ENCODE measurements at regions not wholly inside any gene's neighbourhood (a gene's known extent, or its start where the extent isn't known, plus 50 kb on each side); places are given as distances from the start of the nearest gene placed in this dataset.

GRCh38 chr4:58553679-58554078 is 1443.5 kb upstream of the IGFBP7 start:
- no peak overlapping the region for H3K4me3 Mint-ChIP-seq
- no peaks in the 10 kb centered on the region for H3K27me3 Mint-ChIP-seq
- no peak overlapping the region for H3K27ac Mint-ChIP-seq
- H3K4me1 Mint-ChIP-seq (ENCODE audit: low read depth) = no peaks in the 10 kb centered on the region
- no peaks in the 10 kb centered on the region for H3K36me3 Mint-ChIP-seq (ENCODE audit: low read depth)
- H3K9me3 Mint-ChIP-seq = peaks cover 5% of the 10 kb centered on the region

DNA sequence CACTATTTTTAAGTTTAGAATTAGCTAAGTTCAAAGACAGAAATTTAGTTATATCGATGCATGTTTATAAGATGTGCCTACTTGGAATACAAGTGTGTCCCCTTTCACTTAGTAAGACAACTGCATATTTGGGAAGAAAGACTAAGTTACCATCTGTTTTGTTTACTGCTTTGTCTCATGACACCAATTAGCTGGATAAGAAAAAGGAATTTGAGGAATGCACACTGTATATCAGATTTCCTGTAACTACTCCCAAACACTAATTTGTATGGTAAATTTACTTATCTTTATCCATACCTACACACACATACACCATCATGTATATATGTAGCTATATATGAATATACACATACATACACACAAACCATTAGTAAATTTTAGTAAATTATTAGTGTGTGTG is 1442.8 kb upstream of the IGFBP7 start:
- no peaks in the 10 kb centered on the region for H3K27me3 Mint-ChIP-seq
- no peak overlapping the region for H3K4me3 Mint-ChIP-seq
- no peak overlapping the region for H3K27ac Mint-ChIP-seq
- no peaks in the 10 kb centered on the region for H3K36me3 Mint-ChIP-seq (ENCODE audit: low read depth)
- peaks cover 5% of the 10 kb centered on the region for H3K9me3 Mint-ChIP-seq
- H3K4me1 Mint-ChIP-seq (ENCODE audit: low read depth) = no peaks in the 10 kb centered on the region

DNA sequence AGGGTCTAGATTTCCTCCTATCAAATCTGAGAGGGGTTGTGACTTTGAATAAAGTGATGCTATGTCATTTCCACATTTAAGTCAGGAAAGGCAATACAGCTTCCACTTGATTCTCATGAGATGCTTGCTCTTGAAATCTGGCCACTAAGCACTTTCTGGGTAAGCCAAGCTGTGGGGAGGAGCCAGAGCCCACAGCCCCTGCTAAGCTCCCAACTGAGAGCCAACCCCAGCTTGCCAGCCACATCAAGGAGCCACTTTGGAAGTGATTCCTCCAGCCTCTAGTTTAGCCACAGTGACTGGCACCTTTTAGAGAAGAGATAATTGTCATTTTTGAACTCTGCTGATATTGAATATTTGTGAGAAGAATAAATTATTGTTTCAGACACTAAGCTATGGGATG is 1441.5 kb upstream of the IGFBP7 start:
- H3K27ac Mint-ChIP-seq = no peak overlapping the region
- H3K4me3 Mint-ChIP-seq = no peak overlapping the region
- no peaks in the 10 kb centered on the region for H3K27me3 Mint-ChIP-seq
- H3K36me3 Mint-ChIP-seq (ENCODE audit: low read depth) = no peaks in the 10 kb centered on the region
- H3K4me1 Mint-ChIP-seq (ENCODE audit: low read depth) = no peaks in the 10 kb centered on the region
- peaks cover 5% of the 10 kb centered on the region for H3K9me3 Mint-ChIP-seq

DNA sequence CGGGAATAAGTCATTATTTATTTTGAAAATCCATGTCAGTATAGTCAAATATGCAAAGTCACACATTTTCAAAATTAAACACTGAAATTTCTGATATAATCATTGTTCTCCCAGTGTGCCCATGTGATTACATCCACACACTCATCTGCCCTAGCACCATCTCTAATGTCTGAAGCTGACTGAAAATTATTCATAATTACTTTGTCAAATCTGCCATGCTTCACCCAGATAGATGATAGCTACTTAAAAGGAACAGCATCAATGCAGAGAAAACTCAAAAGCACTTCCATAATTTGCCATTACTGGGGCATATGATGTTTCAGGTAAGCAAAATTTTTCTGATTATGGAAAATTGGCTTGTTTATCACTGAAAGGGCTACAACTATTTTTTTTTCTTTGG is 1433.3 kb upstream of the IGFBP7 start:
- H3K4me3 Mint-ChIP-seq = no peak overlapping the region
- H3K4me1 Mint-ChIP-seq (ENCODE audit: low read depth) = no peaks in the 10 kb centered on the region
- no peak overlapping the region for H3K27ac Mint-ChIP-seq
- no peaks in the 10 kb centered on the region for H3K27me3 Mint-ChIP-seq
- H3K9me3 Mint-ChIP-seq = peaks cover 5% of the 10 kb centered on the region
- H3K36me3 Mint-ChIP-seq (ENCODE audit: low read depth) = no peaks in the 10 kb centered on the region

- Mint-ChIP-seq H3K4me3 (no peak overlapping the region), H3K27me3 (no peaks in the 10 kb centered on the region), H3K4me1 (ENCODE audit: low read depth) (no peaks in the 10 kb centered on the region), H3K27ac (no peak overlapping the region), H3K9me3 (peaks cover 5% of the 10 kb centered on the region), H3K36me3 (ENCODE audit: low read depth) (no peaks in the 10 kb centered on the region)
Observed at GRCh38 chr4:58541926-58542325, 1431.7 kb upstream of the IGFBP7 start.

GRCh38 chr4:58522765-58523382 is 1412.7 kb upstream of the IGFBP7 start:
- H3K9me3 Mint-ChIP-seq = no peaks in the 10 kb centered on the region
- no peak overlapping the region for H3K4me3 Mint-ChIP-seq
- H3K27ac Mint-ChIP-seq = no peak overlapping the region

DNA sequence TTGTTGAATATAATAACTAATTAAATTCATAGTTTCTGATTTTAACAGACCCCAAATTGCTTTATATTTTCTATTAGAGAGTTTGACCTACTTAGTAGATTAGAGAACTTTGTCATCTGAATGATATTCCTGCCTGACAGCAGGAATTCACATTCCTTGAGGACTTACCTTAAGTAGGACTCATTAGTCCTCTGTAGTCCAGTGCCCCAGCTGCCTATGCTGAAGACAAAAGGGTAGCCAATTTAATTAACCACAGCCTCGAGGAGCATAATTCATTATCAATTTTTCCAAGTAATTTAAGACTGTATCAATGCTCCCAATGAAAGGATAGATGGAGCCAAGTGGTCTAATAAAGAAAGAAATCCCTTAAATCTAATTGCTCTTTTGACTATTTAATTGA is 1405.0 kb upstream of the IGFBP7 start:
- Mint-ChIP-seq H3K27me3 (no peaks in the 10 kb centered on the region), H3K27ac (no peak overlapping the region), H3K9me3 (peaks cover 4% of the 10 kb centered on the region), H3K36me3 (ENCODE audit: low read depth) (no peaks in the 10 kb centered on the region), H3K4me1 (ENCODE audit: low read depth) (no peaks in the 10 kb centered on the region), H3K4me3 (no peak overlapping the region)

More at GRCh38 chr4:58522765-58523382, 1412.7 kb upstream of the IGFBP7 start:
- Mint-ChIP-seq H3K36me3 (ENCODE audit: low read depth) (no peaks in the 10 kb centered on the region), H3K4me1 (ENCODE audit: low read depth) (no peaks in the 10 kb centered on the region), H3K27me3 (no peaks in the 10 kb centered on the region)

- no peak overlapping the region for H3K4me3 Mint-ChIP-seq
- H3K4me1 Mint-ChIP-seq (ENCODE audit: low read depth) = no peaks in the 10 kb centered on the region
- H3K27ac Mint-ChIP-seq = no peak overlapping the region
- H3K27me3 Mint-ChIP-seq = no peaks in the 10 kb centered on the region
- H3K9me3 Mint-ChIP-seq = peaks cover 9% of the 10 kb centered on the region
- H3K36me3 Mint-ChIP-seq (ENCODE audit: low read depth) = no peaks in the 10 kb centered on the region
Observed at GRCh38 chr4:58514299-58514698, 1404.1 kb upstream of the IGFBP7 start.

- H3K36me3 Mint-ChIP-seq (ENCODE audit: low read depth) = no peaks in the 10 kb centered on the region
- H3K4me3 Mint-ChIP-seq = no peak overlapping the region
- no peaks in the 10 kb centered on the region for H3K27me3 Mint-ChIP-seq
- no peaks in the 10 kb centered on the region for H3K4me1 Mint-ChIP-seq (ENCODE audit: low read depth)
- H3K9me3 Mint-ChIP-seq = peaks cover 9% of the 10 kb centered on the region
- no peak overlapping the region for H3K27ac Mint-ChIP-seq
Observed at GRCh38 chr4:58510652-58511051, 1400.5 kb upstream of the IGFBP7 start.

- no peaks in the 10 kb centered on the region for H3K27me3 Mint-ChIP-seq
- H3K9me3 Mint-ChIP-seq = peaks cover 6% of the 10 kb centered on the region
- no peak overlapping the region for H3K4me3 Mint-ChIP-seq
- no peaks in the 10 kb centered on the region for H3K36me3 Mint-ChIP-seq (ENCODE audit: low read depth)
- no peak overlapping the region for H3K27ac Mint-ChIP-seq
- no peaks in the 10 kb centered on the region for H3K4me1 Mint-ChIP-seq (ENCODE audit: low read depth)
Observed at GRCh38 chr4:58507079-58507478, 1396.9 kb upstream of the IGFBP7 start.

DNA sequence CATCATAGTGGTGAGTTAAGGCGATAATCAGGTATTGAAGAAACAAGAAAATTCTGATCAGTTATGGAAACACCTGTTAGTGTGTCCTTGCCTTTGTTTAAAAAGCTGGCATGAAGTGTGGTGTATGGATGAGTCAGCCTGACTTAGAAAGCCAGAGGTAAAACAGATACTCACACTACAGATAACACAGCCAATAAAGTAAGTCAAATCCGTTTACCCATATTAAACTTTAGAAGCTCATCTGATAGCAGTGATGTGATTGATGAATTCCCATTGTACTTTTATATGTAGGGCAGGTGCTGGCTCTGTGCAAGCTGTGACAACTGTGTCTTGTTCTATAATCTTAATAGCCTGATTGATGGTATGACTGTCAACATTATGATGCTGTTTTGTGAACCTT is 1392.7 kb upstream of the IGFBP7 start:
- Mint-ChIP-seq H3K9me3 (peaks cover 5% of the 10 kb centered on the region), H3K36me3 (ENCODE audit: low read depth) (no peaks in the 10 kb centered on the region), H3K27me3 (no peaks in the 10 kb centered on the region), H3K4me3 (no peak overlapping the region), H3K27ac (no peak overlapping the region), H3K4me1 (ENCODE audit: low read depth) (no peaks in the 10 kb centered on the region)

- Mint-ChIP-seq H3K4me1 (ENCODE audit: low read depth) (no peaks in the 10 kb centered on the region), H3K36me3 (ENCODE audit: low read depth) (no peaks in the 10 kb centered on the region), H3K9me3 (peaks cover 5% of the 10 kb centered on the region), H3K4me3 (no peak overlapping the region), H3K27me3 (no peaks in the 10 kb centered on the region), H3K27ac (no peak overlapping the region)
Observed at GRCh38 chr4:58499182-58499581, 1389.0 kb upstream of the IGFBP7 start.

DNA sequence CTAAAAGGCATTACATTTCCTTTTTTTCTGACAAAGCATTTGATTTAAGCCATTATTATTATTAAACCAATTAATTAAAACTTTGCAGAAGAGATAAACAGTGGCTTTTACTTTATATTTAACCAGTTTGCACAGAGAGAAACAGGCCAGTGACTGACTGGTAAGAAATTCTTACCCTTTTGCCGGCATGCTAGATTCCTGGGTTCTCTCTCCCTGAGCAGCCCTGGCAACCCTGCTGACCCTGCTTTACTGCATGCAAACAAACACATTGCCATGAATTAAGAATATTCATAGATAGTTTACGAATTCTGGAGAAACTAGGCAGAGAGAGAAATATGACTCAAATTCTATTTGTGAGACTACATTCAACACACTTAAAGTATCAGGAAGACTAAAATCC is 1381.4 kb upstream of the IGFBP7 start:
- Mint-ChIP-seq H3K9me3 (peaks cover 8% of the 10 kb centered on the region), H3K27me3 (no peaks in the 10 kb centered on the region), H3K4me3 (no peak overlapping the region), H3K27ac (no peak overlapping the region), H3K36me3 (ENCODE audit: low read depth) (no peaks in the 10 kb centered on the region), H3K4me1 (ENCODE audit: low read depth) (no peaks in the 10 kb centered on the region)

- no peak overlapping the region for H3K4me3 Mint-ChIP-seq
- no peaks in the 10 kb centered on the region for H3K27me3 Mint-ChIP-seq
- no peak overlapping the region for H3K27ac Mint-ChIP-seq
- no peaks in the 10 kb centered on the region for H3K4me1 Mint-ChIP-seq (ENCODE audit: low read depth)
- no peaks in the 10 kb centered on the region for H3K36me3 Mint-ChIP-seq (ENCODE audit: low read depth)
- peaks cover 5% of the 10 kb centered on the region for H3K9me3 Mint-ChIP-seq
Observed at GRCh38 chr4:58477950-58478349, 1367.8 kb upstream of the IGFBP7 start.

GRCh38 chr4:58477513-58477912 is 1367.3 kb upstream of the IGFBP7 start:
- Mint-ChIP-seq H3K27ac (no peak overlapping the region), H3K27me3 (no peaks in the 10 kb centered on the region), H3K36me3 (ENCODE audit: low read depth) (no peaks in the 10 kb centered on the region), H3K4me3 (no peak overlapping the region), H3K9me3 (peaks cover 5% of the 10 kb centered on the region), H3K4me1 (ENCODE audit: low read depth) (no peaks in the 10 kb centered on the region)

DNA sequence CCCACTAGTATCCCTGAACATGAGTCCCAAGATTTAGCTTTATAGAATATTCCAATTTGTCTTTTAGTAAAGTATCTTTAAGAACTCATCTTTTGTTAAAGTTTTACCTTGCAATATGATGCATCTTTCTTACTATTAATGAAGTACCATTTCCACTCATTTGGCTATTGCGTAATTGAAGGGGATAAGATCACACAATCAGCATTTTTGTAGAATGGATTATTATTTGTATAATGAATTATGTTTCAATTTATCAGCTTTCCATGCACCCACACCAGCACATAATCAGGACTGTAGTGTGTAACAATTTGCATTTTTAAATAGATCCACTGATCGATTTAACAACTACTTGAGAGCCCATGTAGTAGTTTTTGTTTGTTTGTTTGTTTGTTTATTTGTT is 1364.9 kb upstream of the IGFBP7 start:
- H3K4me3 Mint-ChIP-seq = no peak overlapping the region
- no peaks in the 10 kb centered on the region for H3K36me3 Mint-ChIP-seq (ENCODE audit: low read depth)
- H3K4me1 Mint-ChIP-seq (ENCODE audit: low read depth) = no peaks in the 10 kb centered on the region
- H3K27me3 Mint-ChIP-seq = no peaks in the 10 kb centered on the region
- H3K27ac Mint-ChIP-seq = no peak overlapping the region
- H3K9me3 Mint-ChIP-seq = peaks cover 5% of the 10 kb centered on the region
